ENCODE measurements at regions not wholly inside any gene's neighbourhood (a gene's known extent, or its start where the extent isn't known, plus 50 kb on each side); places are given as distances from the start of the nearest gene placed in this dataset.

DNA sequence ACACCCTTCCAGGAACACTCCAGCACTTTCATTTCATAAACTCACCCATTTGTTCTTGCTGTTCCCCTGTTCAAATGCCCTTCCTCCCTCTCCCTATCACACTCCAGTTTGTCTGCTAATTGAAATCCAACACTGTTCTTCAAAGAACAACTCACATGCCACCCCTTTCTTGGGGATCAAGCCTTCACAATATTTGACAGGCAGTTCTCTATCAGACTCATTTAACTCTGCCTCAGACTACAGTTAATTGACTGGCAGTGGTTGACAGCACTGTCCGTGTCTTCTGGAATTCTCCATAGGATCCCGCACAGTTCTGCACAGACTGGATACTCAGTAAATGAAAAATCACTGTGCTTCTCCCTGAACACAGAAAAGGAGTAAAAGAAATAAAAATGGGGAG lies 87.8 kb downstream of the PMP22 start:
- no peak for DNase-seq

DNA sequence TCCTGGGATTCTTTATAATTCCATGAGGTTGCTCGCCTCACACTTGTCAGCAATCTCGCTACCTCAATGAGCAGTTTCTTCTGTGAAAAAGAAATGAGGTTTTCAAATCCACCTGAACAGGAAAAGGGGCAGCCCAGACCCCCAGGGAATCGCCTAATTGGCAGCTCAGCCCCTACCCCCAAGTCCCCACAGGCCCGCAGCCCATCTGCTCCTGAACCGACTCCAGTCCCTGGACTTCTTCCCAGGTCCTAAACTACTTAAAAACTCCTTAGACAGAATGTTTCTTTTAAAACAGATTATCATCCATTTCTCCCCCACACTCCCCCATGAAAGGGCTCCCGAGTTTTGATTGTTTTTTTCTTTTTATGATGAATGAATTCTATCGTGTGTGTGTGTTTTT lies 89.8 kb downstream of the PMP22 start:
- no peak for DNase-seq

DNA sequence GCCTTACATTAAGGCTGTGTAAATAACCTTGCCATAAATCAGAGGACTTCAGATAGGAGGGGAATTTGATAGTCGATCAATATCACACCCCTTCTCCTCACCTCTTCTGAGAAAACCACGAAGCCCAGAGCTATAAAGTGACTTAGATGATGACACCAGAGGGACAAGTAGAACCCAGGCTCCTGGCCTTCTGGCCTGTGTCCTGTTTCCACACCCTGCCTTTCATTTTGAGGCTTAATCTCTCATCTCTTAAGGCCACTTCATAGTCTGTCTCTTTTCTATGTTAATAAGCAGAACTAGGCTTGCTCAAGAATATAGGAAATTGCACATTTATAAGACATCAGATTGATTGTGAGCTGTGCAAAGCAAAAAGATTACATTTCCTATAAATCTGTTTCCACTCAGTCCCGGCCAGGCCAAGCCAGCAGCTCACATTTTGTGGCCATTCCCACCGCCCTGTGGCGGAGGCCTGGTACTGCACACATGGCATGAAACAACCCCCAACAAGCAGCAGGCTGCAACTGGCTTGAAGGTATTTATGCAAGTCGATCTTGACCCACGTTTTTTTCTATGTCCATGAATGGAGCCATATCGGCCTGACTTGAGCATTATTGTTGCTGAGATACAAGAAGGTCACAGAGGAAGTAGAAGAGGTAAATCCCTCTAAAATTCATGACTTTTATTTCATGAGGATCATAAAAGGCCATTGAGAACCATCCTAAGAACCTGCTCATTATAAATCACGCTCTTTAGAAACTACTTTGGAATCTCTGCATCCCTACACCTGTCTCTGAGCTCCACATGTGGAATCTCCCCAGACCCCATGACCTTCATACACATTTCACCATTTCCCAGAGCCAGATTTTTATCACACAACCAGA lies 93.7 kb downstream of the PMP22 start:
- DNase-seq, result peak; percentile 1

DNA sequence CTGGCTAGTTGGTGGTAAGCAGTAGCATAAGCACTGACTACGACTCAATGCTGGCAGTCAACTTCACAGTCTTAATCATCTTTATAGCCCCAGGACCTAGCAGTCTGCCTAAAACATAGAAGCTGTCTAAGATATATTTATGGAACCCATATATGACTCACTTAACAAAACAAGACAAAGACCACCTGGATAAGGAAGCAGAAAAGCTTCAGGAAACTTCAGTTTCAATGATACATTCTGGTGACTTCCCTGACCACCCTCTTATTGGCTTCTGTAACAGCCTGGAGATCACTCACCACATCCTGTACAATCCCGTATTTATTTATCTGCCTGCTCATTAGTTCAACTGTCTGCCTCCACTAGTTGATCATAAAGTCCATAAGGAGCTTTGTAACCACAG lies 95.5 kb downstream of the PMP22 start:
- no peak for DNase-seq

DNA sequence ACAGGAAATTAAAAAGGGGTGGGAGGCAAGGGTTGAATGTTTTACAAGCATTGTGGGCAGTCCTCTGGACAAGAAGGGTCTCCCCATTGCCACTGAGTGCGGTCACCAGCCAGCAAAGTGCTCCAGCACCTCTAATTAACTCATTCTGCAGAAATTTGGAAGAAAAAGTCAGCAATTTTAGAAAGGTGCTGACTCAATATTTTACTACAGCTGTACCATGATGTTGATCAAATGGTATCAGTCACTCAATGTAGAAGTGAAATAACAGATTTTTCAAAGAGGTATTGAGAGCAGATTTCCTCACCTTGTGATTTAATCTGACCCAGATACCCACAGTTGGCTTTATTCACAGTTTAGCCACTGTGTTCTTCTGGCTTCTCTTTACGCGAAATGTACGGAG lies 96.7 kb downstream of the PMP22 start:
- DNase-seq, result no peak

DNA sequence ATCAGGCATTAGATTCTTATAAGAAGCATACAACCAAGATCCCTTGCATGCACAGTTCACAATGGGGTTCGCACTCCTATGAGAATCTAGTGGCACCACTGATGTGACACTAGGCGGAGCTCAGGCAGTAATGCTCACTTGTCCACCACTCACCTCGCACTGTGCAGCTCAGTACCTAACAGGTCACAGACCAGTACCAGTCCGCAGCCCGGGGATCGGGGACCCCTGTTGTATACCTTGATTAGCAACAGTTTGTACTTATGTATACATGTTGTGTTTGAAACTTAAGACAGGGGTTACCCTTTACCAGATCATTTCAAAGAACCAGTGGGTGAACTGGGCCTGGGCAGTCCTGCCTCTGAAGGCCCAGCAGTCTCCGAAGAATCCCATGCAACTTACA lies 103.7 kb downstream of the PMP22 start:
- DNase-seq, result no peak

GRCh38 chr17:15157051-15157450 lies 108.1 kb downstream of the PMP22 start:
- DNase-seq, result no peak

DNA sequence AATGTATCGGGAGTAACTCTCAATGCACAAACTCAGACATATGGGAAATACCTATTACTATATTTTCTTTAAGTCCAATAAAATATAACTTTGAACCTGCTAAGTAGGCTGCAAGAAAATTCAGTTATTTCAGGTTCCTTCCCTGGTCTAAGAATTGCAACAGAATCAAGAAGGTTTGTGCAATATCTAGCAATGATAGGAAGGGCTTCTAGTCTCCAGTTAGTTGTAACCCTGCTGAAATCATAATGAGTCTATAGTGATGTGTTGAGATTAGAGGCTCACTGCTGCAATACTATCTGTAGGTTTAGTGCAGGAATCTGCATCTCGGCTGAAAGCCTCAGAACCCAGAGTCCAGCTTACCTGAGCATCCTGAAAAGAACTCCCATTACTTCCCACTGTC lies 110.5 kb downstream of the PMP22 start:
- DNase-seq, result no peak

DNA sequence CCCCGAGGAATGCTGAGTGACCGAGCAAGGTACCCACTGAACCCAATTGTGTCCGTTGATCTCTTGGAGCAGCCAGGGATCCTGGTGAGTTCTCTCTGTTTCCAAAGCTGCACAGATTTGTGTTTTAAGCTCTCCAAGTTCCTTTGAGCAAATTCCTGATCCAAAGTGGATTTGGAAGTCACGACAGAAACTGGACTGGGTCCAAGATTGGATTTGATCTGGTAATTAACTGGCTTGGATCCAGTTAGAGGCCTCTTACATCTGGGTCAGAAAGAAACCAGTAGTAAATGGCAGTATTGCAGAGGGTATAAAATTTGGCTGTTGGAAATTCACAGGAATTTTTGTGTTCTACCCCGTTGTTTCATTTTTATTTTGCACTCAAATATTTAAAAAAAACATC lies 119.5 kb downstream of the PMP22 start:
- no peak for DNase-seq

GRCh38 chr17:15143524-15143923 lies 121.6 kb downstream of the PMP22 start:
- no peak for DNase-seq

- DNase-seq, result no peak
These were observed 130.8 kb downstream of the PMP22 start for GRCh38 chr17:15134363-15134762.

DNA sequence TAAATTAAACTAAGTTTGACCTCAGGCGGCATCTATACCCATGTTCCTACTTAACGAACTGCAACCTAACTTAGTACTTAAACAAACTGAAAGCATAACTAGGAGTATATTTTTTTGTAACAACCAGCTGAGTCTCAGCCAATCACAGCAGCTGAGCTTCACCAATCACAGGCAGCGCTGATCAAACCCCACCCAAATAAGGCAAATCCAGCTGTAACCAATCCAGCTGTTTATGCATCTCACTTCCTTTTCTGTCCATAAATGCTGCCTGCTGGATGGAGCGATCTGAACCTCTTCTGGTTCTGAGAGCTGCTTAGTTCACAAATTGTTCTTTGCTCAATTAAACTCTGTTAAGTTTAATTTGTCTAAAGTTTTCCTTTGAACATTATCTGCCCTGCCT lies 131.3 kb downstream of the PMP22 start:
- no peak for DNase-seq

- no peak for DNase-seq
These were observed 132.0 kb downstream of the PMP22 start for GRCh38 chr17:15133143-15133542.

- DNase-seq, result no peak
These were observed 134.7 kb downstream of the PMP22 start for GRCh38 chr17:15130426-15130825.

DNA sequence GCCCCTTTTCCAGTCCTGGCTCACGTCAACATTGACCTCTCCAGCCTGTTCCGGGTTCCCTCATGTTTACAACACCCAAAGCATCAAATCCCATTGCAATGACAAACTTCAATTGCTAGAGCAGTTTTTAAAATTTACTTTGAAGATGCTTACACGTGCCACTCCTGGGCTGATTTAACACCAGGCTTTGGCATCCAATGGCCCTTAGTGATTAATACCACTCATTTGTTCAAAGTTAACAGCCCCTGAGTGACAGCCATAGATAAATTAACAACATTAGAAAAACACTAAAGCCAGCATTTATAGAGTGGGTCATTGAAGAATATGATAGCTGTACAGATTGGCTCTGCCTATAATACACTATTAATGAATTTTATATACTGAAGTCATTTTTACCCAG lies 135.1 kb downstream of the PMP22 start:
- DNase-seq, result no peak

- no peak for DNase-seq
These were observed 140.4 kb downstream of the PMP22 start for GRCh38 chr17:15124746-15125145.

DNA sequence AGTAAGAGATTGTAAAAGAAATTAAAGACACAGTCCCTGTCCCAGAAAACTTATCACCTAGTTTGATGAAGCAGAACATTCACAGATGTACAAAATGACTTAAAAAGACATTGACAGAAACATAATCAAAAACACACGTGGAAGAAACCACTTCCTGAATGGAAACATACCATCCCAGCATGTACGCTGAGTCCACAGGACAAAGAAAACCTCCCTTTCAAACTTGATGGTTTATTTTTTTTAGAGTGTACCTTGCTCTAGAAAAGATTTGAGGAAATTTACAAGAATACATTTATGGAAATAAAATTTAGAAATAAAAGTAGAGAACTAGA lies 140.9 kb downstream of the PMP22 start:
- DNase-seq, result no peak

DNA sequence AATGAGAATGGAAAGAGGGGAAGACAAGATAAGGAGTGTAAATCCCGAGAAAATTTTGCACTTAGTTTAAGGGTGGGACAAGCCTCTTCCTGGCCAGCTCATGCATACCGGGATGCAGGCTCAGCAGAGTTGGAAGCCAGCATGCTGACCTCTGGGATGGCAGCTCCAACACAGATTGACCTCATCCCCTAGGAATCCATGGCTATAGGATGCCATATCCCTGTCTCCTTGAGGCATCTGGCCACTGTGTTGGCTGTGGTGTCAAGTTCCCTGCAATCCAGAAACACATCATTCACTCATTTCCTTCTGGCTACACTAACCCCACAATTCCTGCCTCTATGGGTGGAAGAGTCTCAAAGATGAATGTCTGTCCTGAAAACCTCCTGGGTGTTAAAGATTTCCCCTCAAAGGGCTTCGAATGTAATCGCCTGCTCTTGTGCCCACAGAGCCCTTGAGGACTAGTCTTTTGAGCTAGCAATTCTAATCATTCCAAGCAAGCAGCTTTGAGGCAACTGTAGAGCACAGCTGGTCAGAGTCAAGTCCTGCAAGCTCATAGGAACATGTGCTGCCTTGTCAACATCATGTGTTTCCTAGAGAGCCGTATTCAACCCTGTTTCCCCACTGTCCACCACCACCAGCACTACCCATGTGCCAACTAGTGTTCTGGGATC lies 141.4 kb downstream of the PMP22 start:
- no peak for DNase-seq

DNA sequence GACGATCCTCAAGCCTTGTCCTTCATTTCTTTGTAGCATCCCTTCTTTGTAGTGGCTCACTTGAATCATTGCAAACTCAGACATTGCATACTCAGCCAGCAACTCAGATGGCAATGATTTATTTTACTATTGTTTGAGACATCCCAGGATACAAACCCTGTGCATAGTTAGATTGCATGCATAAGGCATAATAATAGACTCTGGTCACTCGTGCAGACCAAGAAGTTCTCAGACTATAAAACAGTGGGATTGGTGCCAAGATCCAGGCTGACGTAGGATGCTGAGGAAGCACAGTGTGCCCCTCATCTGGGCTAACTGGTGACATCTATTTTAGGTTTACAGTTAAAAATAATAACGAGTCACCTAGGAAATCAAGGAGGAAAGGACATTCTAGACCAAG lies 142.3 kb downstream of the PMP22 start:
- DNase-seq, result no peak

DNA sequence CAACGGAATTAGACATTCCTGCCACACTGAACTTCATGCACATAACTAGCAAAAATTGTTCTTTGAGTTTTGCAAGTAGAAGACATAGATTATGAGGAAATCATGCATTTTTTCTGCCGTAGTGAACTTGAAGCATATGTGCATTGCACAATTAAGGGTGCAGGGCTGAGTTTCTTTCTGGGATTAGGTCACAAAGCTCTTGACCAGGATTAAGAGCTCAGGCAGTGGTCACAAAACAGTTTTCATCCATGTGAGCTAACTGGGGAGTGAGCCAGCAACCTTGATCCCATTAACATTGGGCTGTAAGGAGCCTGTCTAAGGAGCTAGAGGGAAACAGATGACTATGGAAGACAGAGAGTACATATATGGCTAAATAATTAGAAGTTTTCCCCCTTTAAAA lies 143.7 kb downstream of the PMP22 start:
- DNase-seq, result no peak

DNA sequence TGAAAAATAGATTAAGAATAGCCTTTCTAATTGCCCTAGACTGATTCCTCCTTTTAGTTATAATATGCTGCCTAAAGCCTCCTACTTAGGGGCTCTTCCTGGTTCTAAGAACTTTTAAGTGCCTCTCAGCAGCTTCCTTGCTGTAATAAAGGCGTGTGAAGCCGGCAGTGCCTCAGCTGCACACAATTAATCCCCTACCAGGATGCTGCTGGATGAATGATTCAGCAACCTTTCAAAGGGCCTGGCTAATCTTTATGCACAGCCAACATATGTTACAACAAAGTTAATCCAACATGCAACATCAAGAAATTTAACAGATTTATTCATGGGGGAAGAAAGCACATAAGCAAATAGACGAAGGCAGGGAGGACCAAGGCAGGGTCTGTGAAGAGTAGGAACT lies 145.2 kb downstream of the PMP22 start:
- DNase-seq, result no peak

- DNase-seq, result no peak
These were observed 147.9 kb downstream of the PMP22 start for GRCh38 chr17:15117239-15117638.

- DNase-seq, result no peak
These were observed 152.1 kb downstream of the PMP22 start for GRCh38 chr17:15112846-15113617.

- DNase-seq, result no peak
These were observed 155.5 kb downstream of the PMP22 start for GRCh38 chr17:15109608-15110007.

Data from NCI-H146 (cell line).